AG09319 (cell line): ENCODE measurements at regions not wholly inside any gene's neighbourhood (a gene's known extent, or its start where the extent isn't known, plus 50 kb on each side); places are given as distances from the start of the nearest gene placed in this dataset.

ENCODE experiments used
- DNase-seq: peaks from one replicate; pipeline ENCODE4 v3.0.0-alpha.2; 2010; ENCODE audit warnings: low read depth; ENCODE audit errors: extremely low read depth
- TF ChIP-seq, protein P1 (sequence below): IDR thresholded peaks from 2 replicates; pipeline ENCODE4 v1.5.1; 2011; ENCODE audit warnings: low read depth, mild to moderate bottlenecking, inconsistent platforms, low read length, moderate library complexity

DNA sequence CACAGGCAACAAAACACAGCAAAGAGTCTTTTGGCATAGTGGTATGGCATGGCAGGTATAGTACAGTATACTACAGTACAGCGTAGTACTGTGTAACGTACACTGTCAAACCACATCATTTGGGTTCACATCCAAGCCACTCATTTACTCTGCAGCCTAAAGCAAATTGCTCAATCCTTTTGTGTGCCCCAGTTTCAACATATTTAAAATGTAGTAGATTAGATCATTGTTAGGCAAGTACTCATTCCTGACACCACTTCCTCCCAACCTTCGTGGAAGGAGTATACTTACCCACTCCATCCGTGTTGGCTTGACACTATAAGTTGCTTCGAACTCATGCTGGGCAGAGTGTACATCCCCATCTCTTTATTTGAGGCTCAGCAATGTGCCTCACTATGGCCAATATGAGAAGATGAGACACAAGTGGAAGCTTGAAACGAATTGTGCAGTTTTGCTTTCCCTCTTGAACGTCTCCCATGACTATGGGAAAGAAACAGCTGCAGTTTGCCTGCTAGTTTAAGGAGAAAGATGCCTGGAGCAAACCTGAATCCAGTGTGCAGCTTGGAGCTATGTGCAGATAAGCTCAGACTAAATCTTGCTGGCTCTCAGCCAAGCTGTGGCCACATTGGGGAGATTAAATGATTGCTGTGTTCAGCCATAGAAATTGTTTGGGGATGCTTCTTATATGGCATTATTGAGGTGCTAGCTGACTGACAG lies 85.7 kb upstream of the TBL1X start:
- TF ChIP-seq, protein P1, sequence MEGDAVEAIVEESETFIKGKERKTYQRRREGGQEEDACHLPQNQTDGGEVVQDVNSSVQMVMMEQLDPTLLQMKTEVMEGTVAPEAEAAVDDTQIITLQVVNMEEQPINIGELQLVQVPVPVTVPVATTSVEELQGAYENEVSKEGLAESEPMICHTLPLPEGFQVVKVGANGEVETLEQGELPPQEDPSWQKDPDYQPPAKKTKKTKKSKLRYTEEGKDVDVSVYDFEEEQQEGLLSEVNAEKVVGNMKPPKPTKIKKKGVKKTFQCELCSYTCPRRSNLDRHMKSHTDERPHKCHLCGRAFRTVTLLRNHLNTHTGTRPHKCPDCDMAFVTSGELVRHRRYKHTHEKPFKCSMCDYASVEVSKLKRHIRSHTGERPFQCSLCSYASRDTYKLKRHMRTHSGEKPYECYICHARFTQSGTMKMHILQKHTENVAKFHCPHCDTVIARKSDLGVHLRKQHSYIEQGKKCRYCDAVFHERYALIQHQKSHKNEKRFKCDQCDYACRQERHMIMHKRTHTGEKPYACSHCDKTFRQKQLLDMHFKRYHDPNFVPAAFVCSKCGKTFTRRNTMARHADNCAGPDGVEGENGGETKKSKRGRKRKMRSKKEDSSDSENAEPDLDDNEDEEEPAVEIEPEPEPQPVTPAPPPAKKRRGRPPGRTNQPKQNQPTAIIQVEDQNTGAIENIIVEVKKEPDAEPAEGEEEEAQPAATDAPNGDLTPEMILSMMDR = no peak
- DNase-seq = no peak

DNA sequence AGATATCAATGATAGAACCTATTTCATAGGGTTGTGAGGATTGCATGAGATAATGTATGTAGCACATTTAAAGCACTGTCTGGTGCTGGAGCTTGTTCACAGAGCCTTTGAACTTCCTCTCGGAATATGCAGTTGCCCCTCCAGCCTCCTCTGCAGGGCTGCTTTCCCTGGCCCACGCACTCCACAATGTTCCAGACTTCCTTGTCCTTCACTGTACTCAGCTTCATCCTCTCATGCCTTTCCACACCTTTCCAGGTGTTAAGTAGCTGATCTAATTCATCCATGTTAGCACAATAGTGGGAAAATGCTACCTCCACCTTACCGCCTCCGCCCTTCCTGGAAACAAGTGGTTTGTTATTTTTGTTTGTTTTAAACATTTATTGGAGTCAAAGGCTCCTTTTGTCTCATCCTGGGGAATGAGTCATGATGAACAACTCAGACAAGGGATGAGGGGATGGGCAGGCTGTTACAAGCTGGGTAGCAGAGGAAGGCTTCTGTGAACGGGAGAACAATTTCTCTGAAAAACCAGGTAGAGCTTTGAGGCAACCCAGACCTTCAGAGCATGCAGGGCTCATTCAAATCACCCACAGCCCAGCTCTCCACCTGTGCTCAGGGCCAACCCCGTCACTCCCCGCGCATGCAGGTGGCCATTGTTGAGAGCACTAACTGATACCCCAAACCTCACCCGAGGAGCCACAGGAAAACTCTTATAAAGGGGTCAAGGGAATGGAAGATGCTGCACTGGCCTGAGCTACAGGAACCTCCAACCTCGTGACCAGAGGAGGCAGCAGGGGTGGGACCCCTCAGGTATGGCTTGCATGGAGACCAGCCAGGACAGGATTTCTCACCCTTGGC lies 84.9 kb upstream of the TBL1X start:
- no peak for DNase-seq
- TF ChIP-seq, protein P1 = no peak

DNA sequence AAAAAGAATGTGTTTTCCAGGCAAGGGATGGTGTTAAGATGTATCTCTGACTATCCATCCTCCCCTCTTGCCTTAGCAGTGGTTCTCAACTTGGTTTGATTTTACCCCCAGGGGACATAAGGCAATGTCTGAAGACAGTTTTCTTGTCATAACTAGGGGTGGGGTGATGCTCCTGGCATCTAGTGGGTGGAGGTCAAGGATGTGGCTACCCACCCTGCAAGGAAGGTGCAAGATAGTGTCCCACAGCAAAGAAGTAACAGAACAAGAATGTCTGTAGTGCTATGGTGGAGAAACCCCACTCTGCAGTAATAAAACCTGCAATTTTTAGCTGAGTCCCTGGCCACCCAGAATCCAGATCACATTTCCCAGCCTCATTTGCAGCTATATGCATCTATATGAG lies 81.2 kb upstream of the TBL1X start:
- no peak for DNase-seq
- TF ChIP-seq, protein P1 = no peak

DNA sequence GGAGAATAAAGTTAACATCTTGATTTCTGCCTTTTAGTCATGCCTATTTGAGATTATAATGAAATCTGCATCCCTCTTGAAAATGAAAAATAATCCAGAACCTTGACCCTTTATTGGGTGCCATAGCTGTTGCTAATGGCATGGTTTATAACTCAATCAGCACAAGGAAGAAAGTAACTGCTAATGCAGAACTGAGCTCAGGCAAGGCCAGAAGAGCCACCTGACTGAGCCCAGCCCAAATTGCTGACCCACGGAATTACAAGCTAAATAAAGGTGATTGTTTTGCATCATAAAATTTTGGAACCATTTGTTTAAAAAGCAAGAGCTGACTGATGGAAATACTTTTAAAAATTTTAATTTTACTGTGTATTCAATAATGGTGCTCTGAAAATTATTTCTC lies 76.4 kb upstream of the TBL1X start:
- TF ChIP-seq, protein P1 = no peak
- DNase-seq = no peak

DNA sequence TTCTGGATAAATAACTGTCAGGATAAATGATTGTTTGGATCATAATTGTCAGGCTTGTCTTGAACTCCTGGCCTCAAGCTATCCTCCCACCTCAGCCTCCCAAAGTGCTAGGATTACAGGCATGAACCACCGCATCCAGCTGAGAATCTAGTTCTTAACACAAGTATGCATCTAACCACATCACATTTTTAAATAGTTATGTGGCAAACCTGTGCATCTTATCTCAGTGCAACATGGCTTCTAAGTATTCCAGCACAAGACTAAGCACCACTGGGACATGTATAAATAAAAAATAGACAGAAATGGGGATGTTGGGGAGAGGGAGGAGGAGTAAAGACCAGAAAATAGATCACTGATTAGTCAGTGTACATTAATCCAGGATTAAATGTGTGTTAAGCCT lies 74.7 kb upstream of the TBL1X start:
- TF ChIP-seq, protein P1 = no peak
- no peak for DNase-seq

DNA sequence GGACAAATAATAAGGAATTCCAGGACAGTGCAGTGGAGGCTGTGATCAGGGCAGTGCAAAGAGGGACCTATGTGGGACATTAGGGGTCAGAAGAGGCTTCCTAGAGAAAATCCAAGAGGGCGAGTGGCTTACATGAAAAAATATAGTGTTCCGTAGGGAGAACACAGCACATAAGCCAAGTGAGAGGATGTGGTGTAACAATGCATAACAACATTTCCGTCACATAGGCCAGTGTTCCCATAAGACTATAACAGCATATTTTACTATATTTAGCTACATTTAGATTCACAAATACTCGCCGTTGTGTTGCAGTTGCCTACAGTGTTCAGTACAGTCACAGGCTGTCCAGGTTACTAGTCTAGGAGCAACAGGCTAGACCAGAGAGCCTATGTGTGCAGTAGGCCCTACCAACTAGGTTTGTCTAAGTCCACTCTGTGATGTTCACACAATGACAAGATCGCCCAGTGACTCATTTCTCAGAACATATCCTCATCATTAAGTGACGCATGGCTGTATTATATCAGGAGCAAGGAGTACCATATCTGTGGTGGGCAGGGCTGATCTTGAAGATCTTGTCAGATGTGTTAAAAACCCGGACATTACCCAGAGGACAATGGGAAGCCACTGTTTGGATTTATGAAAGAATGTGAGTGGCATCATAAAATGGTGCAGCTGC lies 74.0 kb upstream of the TBL1X start:
- TF ChIP-seq, protein P1 = no peak
- no peak for DNase-seq

DNA sequence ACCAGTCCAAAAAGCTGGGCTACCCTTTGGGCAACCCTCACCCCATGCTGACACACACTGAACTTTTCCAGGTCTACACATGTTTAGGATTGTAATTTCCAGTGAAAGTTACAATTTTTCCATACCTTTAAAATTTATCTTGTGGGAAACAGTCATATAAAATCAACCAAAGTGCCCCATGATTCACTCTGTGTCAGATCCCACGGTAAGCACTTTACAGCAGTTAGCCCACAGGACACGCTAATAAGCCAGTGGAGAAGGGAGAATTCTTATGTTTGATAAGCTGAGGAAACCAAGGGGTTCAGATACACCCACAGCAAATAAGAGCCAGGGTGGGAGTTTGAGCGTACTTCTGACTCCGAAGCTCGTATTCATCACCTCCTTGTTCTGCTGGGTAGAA lies 72.4 kb upstream of the TBL1X start:
- no peak for DNase-seq
- TF ChIP-seq, protein P1 = no peak
